Umbilical cord (tissue), 1 donor: ENCODE measurements at regions not wholly inside any gene's neighbourhood (a gene's known extent, or its start where the extent isn't known, plus 50 kb on each side); places are given as distances from the start of the nearest gene placed in this dataset.
"Not testable (repeated sequence)": the region's sequence is repeated elsewhere in the genome, so short reads cannot be mapped to it uniquely, and the experiment has no call there.

Experiments
- DNase-seq: peaks from one replicate; pipeline ENCODE4 v3.0.0-alpha.2; 2015; ENCODE audit warnings: low spot score

DNA sequence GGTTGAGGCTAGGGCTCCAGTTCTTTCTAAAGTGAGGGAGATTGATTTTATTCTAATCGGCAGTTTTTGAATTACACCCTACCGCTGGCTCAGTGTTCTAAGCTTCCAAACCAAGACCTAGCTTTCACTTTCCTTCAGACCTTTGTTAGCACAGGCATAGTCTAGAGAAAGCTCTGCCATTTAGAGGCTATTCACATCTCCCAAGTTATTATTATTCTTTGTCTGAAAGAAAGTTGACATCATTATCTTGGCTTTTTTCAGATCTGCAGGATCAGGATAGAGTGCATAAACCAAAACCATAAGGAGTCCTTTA lies 276.8 kb downstream of the ASXL3 start:
- DNase-seq, result no peak

GRCh38 chr18:33854086-33854826 lies 276.2 kb downstream of the ASXL3 start:
- DNase-seq, result no peak

DNA sequence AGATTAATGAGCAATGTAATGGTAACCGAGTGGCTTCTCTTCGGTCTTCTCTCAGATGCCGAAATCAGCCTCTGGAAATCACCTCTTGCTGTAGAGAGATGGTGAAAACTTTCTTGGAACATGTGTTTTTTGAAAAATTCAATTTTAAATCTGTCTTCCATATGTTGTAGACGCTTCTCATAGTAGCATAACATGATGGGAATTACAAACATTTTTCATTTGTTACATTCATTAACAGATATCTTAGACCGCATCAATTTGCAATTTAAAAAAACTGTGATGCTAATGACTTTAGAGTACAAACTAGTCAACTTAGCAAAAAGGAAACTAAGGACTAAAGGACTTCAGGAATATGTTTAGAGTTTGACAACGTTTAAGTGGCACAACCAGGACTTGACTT lies 275.2 kb downstream of the ASXL3 start:
- no peak for DNase-seq

DNA sequence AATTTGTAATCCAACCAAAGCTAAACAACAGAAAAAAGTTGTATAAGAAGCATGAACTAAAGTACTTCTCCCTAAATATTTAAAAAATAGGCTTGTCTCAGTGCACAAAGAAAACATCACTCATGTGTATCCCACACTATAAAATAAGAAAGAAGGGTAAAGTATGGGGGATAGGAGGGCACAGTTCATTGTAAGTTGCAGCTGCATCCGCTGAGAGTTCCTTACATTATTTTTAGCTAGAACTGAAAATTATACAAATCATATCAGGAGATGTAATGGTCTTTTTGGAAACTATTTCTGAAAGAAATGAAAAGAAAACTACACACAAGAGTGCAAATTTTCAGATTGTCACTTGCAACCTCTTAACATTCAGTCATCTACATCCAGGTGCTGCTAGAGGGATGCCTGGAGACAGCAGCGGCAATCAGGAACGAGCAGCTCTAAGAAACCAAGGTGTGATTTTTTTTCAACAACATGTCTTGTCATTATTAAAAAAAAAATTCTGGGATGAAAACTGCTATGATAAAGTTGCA lies 273.6 kb downstream of the ASXL3 start:
- no peak for DNase-seq

- no peak for DNase-seq
Measured at GRCh38 chr18:33849731-33850130, 271.7 kb downstream of the ASXL3 start.

DNA sequence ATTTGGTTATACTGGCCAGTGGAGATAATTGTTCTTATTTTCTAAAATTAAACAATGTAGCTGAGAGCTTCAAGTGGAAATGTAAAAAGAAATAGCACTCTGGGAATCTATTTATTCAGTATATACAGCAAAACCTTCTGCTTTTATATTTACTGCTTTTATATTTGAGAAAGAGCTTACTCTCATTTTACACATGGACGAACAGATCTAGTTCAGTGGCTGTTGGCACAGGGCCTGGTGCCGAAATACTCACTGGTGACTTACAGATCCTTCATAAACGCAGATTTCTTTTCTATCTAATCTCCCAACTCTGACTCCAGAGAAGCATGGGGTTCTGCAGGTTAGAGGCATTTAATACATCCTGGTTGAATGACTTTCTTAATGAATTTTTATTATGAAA lies 266.2 kb downstream of the ASXL3 start:
- DNase-seq, result peak; percentile 59

- DNase-seq, result no peak
Measured at GRCh38 chr18:33841221-33841967, 263.4 kb downstream of the ASXL3 start.

GRCh38 chr18:33840212-33840593 lies 262.2 kb downstream of the ASXL3 start:
- DNase-seq, result no peak

GRCh38 chr18:33839452-33840211 lies 261.6 kb downstream of the ASXL3 start:
- DNase-seq, result peak; percentile 80

GRCh38 chr18:33838054-33838453 lies 260.0 kb downstream of the ASXL3 start:
- no peak for DNase-seq

- DNase-seq, result no peak
Measured at GRCh38 chr18:33837191-33837590, 259.2 kb downstream of the ASXL3 start.

DNA sequence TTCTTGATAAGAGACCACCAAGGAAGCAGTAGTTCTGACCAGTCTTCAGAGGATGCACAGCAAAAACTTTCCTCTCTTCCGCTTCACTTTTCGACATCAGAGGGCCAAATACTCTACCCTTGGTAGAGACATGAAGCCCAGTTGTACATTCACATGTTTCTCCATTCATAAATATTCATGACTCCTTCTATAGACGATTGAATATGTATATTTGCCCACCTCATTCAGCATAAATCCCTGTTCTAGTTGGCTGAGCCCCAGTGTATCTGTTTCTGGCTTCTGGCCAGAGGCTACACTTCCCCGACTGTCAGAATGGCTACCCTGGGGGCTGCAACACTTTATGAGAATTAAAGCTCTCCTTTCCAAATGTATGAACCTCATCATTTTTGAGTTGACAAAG lies 258.5 kb downstream of the ASXL3 start:
- no peak for DNase-seq

DNA sequence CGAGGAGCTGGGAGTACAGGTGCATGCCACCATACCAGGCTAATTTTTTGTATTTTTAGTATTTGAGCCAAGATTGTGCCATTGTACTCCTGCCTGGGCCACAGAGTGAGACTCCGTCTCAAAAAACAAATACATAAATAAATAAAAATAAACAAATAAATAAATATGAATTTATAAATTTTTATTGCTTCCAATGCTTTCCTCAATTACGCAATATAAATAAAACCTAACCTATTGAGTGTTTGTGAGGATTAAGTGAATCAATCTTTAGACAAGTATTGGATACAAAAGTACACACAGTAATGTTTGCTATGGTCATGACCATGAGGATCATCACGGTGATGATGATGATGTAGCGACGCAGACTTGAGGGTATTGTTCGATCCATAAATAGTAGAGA lies 257.4 kb downstream of the ASXL3 start:
- DNase-seq, result no peak

DNA sequence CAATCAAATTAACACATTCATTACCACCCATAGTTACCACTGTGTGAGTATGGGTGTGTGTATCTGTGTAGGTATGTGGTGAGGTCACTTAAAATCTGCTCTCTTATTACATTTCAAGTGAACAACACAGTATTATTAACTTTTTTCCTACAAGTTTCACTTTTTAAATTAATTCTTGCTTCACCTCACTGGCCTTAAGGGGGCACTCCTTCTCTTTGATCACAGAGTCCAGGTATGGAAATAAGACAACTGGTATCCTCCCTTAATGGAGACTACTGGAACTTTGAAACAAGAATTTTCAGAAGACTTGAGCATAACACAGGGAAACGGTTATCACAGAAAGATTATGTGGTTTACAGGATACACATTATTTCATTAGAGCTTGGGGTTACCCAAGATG lies 255.8 kb downstream of the ASXL3 start:
- no peak for DNase-seq

GRCh38 chr18:33831424-33831823 lies 253.4 kb downstream of the ASXL3 start:
- no peak for DNase-seq

DNA sequence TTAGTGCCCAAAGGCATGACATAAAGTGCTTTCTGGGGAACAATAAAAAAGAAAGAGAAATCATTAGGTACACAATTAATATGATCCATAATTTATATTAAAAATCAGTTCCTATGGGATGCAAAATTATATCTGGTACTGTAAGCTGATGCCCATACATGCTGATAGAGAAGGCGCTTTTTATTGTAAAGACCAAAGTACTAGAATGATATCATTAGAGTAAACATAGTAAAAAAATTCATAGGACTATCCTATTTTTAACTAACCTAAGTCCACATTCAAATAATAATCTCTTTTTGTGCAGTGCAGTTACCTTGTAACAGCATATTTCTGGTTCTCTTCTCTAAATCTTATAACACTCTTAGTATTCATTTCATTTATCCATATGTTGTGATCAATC lies 252.2 kb downstream of the ASXL3 start:
- DNase-seq, result no peak

DNA sequence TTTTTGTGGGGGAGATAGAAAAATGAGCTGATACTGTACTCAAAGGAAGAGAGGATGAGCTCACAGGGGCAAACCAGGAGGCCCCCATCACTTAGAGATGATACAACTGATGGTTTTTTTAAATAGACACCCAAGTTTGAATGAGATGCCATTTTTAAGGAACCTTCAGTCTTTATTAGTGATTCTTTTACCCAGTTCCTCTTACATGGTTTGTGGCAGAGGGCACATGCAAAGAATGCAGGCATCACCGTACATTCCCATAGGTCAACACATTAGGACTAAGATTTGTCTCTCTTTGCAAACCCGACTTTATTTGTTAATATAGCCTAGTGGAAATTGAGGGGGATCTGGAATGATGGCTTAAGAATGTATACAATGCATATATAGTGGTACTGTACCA lies 250.9 kb downstream of the ASXL3 start:
- DNase-seq, result no peak

GRCh38 chr18:33826151-33826550 lies 248.1 kb downstream of the ASXL3 start:
- no peak for DNase-seq

DNA sequence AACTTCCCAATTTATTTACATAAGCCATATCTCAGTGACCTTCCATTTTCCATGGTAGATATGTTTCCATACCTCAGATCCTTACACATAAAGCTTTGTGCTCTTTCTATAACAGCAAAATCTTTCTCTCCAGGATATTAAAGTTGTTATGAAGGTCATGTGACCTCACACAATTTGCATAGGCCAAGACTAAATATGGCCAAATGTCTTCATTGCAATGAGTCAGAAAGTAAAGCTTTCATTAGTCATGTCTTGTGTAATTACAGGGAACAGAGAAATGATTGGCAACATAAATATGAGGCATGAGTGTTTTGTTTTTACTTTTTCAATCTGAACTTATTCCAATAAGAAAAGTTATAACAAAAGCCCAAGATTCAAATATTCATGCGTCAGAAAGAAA lies 243.5 kb downstream of the ASXL3 start:
- DNase-seq, result no peak

- no peak for DNase-seq
Measured at GRCh38 chr18:33820517-33821371, 242.7 kb downstream of the ASXL3 start.

GRCh38 chr18:33819692-33820343 lies 241.8 kb downstream of the ASXL3 start:
- not testable (repeated sequence) for DNase-seq
